Lower leg skin (tissue), 3 donors: ENCODE measurements at regions not wholly inside any gene's neighbourhood (a gene's known extent, or its start where the extent isn't known, plus 50 kb on each side); places are given as distances from the start of the nearest gene placed in this dataset.

Source experiments
- POLR2A ChIP-seq, 2 donors: fragments of 450-650 bp; IDR thresholded peaks; one replicate each; pipeline ENCODE4 v1.6.1; 2016 to 2017; ENCODE audit warnings: antibody characterized with exemption in 2 of 2, mild to moderate bottlenecking in 1 of 2, moderate library complexity in 1 of 2
- TF ChIP-seq, protein P1 (sequence below), 3 donors: fragments of 450-650 bp; IDR thresholded peaks; one replicate each; pipeline ENCODE4 v1.5.1; 2016; ENCODE audit warnings: antibody characterized with exemption in 3 of 3, mild to moderate bottlenecking in 3 of 3, moderate library complexity in 2 of 3

DNA sequence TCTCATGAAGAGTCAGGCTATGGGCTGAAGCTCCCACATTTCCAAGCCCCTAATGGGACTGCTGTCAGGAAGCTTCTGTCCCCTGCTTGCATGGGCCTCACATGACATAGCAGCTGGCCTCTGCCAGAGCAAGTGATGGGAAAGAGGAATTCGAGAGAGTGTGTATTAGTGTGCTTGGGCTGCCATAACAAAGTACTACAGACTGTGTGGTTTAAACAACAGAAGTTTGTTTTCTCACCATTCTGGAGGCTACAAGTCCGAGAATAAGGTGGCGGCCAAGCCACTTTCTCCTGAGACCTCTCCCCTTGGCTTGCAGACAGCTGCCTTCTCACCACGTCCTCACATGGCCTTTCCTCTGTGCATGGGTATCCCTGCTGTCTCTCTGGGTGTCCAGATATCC, 274.4 kb downstream of the NUAK1 start:
- no peak for TF ChIP-seq POLR2A (IDR thresholded peaks at IDR 0.05)
- TF ChIP-seq, protein P1, sequence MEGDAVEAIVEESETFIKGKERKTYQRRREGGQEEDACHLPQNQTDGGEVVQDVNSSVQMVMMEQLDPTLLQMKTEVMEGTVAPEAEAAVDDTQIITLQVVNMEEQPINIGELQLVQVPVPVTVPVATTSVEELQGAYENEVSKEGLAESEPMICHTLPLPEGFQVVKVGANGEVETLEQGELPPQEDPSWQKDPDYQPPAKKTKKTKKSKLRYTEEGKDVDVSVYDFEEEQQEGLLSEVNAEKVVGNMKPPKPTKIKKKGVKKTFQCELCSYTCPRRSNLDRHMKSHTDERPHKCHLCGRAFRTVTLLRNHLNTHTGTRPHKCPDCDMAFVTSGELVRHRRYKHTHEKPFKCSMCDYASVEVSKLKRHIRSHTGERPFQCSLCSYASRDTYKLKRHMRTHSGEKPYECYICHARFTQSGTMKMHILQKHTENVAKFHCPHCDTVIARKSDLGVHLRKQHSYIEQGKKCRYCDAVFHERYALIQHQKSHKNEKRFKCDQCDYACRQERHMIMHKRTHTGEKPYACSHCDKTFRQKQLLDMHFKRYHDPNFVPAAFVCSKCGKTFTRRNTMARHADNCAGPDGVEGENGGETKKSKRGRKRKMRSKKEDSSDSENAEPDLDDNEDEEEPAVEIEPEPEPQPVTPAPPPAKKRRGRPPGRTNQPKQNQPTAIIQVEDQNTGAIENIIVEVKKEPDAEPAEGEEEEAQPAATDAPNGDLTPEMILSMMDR (IDR thresholded peaks at IDR 0.05): no peak
